ENCODE measurements at regions not wholly inside any gene's neighbourhood (a gene's known extent, or its start where the extent isn't known, plus 50 kb on each side); places are given as distances from the start of the nearest gene placed in this dataset.

- H2AFZ ChIP-seq (ENCODE audit: low read depth): no peak overlapping the region
- H4K20me1 ChIP-seq (ENCODE audit: insufficient read depth): no peaks in the 10 kb centered on the region
- H3K27ac ChIP-seq (ENCODE audit: low read depth in 2 of 2, low read length in 1 of 2): no peak overlapping the region
- CTCF ChIA-PET: no interaction called here
- H3K4me2 ChIP-seq: no peak overlapping the region
- DNase-seq: no peak
- no peaks in the 10 kb centered on the region for H3K27me3 ChIP-seq (ENCODE audit: insufficient read depth)
- TF ChIP-seq GATA2 (CRISPR knock-in tag; IDR thresholded peaks at IDR 0.05): no peak
- no peak for TF ChIP-seq JUND (IDR thresholded peaks at IDR 0.05)
- TF ChIP-seq RFX5 (IDR thresholded peaks at IDR 0.05; ENCODE audit: low read length): no peak
- TF ChIP-seq GABPA (IDR thresholded peaks at IDR 0.05; ENCODE audit: low read depth): no peak
- no peak for TF ChIP-seq IRF3 (IDR thresholded peaks at IDR 0.05; ENCODE audit: low read depth, low read length)
- TF ChIP-seq NRF1 (IDR thresholded peaks at IDR 0.05; ENCODE audit: low read depth, low read length): no peak
- TF ChIP-seq USF2 (IDR thresholded peaks at IDR 0.05; ENCODE audit: borderline replicate concordance, low read depth, low read length): no peak
- no peak for TF ChIP-seq EP300 (IDR thresholded peaks at IDR 0.05; ENCODE audit: borderline replicate concordance in 1 of 2, low read depth in 1 of 2, low read length in 1 of 2)
- no peak for TF ChIP-seq CTCF (IDR thresholded peaks at IDR 0.05)
- no peak for TF ChIP-seq ELF1 (IDR thresholded peaks at IDR 0.05)
- no peak for TF ChIP-seq MAX (IDR thresholded peaks at IDR 0.05; ENCODE audit: low read depth)
- no peak for TF ChIP-seq MEF2A (IDR thresholded peaks at IDR 0.05; ENCODE audit: borderline replicate concordance, low read depth)
- TF ChIP-seq ZBTB33 (IDR thresholded peaks at IDR 0.05; ENCODE audit: borderline replicate concordance, low read depth): no peak
- TF ChIP-seq PBX3 (IDR thresholded peaks at IDR 0.05): no peak
- no peak for TF ChIP-seq FOSL2 (IDR thresholded peaks at IDR 0.05; ENCODE audit: borderline replicate concordance, low read depth)
- TF ChIP-seq FOXM1 (IDR thresholded peaks at IDR 0.05; ENCODE audit: low read depth): no peak
- no peak for TF ChIP-seq REST (IDR thresholded peaks at IDR 0.05; ENCODE audit: low read depth, low read length)
- no peak for TF ChIP-seq YY1 (IDR thresholded peaks at IDR 0.05; ENCODE audit: low read depth)
- TF ChIP-seq TAF1 (IDR thresholded peaks at IDR 0.05; ENCODE audit: borderline replicate concordance, low read depth, low read length): no peak
- no peak for TF ChIP-seq SIN3A (IDR thresholded peaks at IDR 0.05; ENCODE audit: borderline replicate concordance, low read depth, low read length)
- no peak overlapping the region for H3K4me3 ChIP-seq (ENCODE audit: low read depth in 2 of 2, low read length in 1 of 2)
- H3K79me2 ChIP-seq (ENCODE audit: insufficient read depth): no peaks in the 10 kb centered on the region
- no peaks in the 10 kb centered on the region for H3K36me3 ChIP-seq (replicated peaks in 1 of 2; ENCODE audit: control insufficient read depth in 1 of 2, insufficient read depth in 2 of 2, low read length in 1 of 2)
- WGBS (ENCODE audit: low lambda C conversion rate): 9% methylated on average over 1 of the region's 1 CpG
- POLR2A ChIA-PET: no interaction called here
- no peaks in the 10 kb centered on the region for H3K9me2 ChIP-seq
- H3F3A ChIP-seq (replicated peaks; ENCODE audit: insufficient read depth): no peaks in the 10 kb centered on the region
- H3K9me3 ChIP-seq: no peaks in the 10 kb centered on the region
- no peak overlapping the region for H3K9ac ChIP-seq
- no peaks in the 10 kb centered on the region for H3K4me1 ChIP-seq (ENCODE audit: control insufficient read depth in 1 of 2, insufficient read depth in 2 of 2, low read depth in 1 of 2, low read length in 1 of 2)
Observed at GRCh38 chr4:63787326-63787725, 621.9 kb downstream of the TECRL start.
